HG03354 (cell line): ENCODE measurements at regions not wholly inside any gene's neighbourhood (a gene's known extent, or its start where the extent isn't known, plus 50 kb on each side); places are given as distances from the start of the nearest gene placed in this dataset.
A peak's percentile ranks its signal among the peaks of the same experiment; 100 is the strongest.

Source experiments
- ATAC-seq: cut with Tn5 transposase; IDR thresholded peaks from one replicate; pipeline ENCODE4 v1.9.1; 2021; ENCODE audit warnings: mild to moderate bottlenecking; ENCODE audit not compliant: unreplicated experiment, poor library complexity, severe bottlenecking

DNA sequence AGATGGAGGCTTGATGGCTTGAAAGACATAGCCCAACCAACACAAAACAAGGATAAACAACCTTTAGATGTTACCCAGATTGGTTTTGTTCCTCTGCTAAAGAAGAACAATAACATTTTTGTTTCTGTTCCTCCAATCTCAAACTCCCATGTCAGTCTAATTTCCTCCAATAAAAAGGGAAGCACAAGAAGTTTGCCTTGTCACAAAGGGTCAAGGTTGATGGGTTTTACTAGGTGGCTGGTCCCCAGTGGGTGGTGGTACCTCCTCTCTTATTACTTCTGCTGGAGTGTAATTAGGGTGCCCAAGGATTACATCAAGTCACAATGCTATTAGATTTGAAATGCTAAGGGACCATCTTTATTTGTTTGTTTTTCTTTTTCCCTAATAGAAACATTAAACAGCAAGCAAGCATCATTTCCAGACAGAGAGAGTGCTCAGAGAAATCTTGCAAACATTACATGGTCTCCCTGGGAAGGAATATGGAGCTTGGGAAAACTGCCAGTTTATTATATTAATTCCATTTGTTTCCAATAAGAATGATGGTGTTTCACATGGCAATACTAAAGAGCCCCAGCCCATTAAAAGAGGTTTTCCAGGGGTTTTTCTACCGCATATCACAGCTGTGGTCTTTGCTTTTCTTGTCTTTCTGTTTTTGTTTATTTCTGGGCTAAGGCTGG is 78.3 kb upstream of the AOAH start:
- no peak for ATAC-seq

- ATAC-seq: no peak
These were observed 72.7 kb upstream of the AOAH start for GRCh38 chr7:36796850-36797536.

DNA sequence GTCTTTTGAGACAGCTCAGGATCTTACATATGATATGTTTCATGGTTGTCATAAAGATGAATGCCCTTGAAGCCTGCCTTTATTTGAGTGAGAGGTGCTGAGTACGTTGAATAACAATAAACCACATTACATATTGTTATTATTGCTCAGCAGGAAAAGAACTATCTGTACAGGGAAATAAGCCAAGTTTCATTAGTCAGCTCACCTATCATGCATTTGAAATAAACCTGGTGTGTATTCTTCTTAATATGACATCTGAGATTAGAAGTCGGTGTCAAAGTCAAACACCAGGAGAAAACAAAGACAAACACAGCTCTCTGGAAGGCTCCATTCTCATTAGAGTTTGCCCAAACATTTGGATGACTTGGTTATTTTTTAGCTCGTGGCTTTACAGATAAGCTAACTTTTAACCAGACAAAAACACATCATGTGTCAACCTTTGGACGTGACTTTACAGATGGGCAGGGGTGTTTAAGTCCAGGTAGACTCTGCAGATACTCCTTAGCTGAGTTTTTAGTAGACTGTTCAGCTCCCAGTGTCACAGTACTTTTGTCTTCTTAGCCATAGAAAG is 71.2 kb upstream of the AOAH start:
- ATAC-seq: no peak

DNA sequence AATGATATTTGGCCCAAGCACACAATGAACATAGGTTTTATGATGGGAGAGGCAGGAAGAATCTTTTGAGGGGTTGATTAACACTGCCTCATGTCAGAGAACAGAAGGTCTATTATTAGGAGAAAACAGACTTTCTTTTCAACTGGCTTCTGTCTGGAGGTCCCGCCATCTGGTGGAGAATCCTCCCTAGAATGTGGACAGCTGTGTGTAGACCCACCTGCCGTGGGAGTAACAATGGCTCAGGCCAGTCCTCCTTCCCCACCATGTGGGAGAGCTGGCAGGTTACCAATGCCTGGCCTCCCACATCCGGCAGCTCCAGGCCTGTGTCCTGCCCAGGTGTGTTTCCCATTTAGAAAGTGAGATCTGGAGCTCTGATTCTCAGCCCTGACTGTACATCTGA is 70.4 kb upstream of the AOAH start:
- no peak for ATAC-seq

GRCh38 chr7:36792421-36792820 is 68.1 kb upstream of the AOAH start:
- peak; percentile 81 for ATAC-seq

DNA sequence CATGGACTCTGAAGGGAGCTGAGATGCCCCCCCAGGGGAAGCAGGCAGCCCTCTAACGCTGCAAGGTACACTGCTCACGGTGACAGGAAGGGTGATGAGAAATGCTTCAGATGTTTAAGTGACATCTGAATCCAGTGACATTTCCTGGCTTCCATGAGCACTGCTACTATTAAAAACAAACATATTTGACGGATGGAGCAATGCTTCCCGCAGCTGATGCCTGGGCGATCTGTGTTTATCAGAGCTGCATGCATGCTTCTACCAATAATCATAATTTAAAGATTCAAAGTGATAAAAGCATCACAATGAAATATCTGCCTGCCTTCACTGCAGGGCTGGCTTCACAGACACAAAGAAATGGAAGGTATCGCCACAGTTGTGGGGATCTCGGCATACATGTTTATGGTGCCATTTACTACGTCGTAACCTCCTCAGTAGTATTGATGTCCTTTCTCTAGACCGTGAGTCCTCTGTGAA is 66.1 kb upstream of the AOAH start:
- no peak for ATAC-seq

DNA sequence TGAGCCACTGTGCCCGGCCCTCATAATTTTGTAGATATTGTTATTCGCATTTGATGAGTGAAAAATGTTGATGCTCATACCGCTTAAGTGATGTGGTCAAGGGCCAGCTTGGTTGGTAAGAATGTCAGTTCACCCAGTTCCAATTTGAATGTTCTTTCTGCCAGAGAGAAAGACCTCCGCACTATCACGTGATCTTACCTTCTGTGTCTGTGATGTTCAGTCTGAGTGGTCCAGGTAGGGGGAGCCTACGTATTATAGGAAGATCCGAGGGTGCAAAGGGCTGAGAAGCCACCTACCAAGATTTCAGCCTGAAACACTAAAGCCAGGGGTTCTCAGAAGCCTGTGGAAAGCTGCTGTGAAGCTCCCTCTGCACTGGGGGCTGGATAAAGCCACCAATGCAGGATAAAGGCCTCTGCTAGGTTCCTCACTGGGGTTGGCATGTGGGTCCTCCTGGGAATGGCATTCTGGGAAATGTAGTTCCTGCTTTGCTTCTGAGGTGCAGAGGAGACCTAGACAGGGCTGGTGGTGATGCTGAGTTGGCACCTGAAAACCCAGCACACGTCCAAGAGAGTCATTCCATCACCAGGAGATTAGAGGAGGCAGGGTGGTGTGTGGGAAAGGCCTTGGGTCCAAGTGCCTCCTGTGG is 64.7 kb upstream of the AOAH start:
- no peak for ATAC-seq

GRCh38 chr7:36787933-36788378 is 63.7 kb upstream of the AOAH start:
- ATAC-seq: no peak

GRCh38 chr7:36784991-36785940 is 61.0 kb upstream of the AOAH start:
- peak; percentile 98 for ATAC-seq

DNA sequence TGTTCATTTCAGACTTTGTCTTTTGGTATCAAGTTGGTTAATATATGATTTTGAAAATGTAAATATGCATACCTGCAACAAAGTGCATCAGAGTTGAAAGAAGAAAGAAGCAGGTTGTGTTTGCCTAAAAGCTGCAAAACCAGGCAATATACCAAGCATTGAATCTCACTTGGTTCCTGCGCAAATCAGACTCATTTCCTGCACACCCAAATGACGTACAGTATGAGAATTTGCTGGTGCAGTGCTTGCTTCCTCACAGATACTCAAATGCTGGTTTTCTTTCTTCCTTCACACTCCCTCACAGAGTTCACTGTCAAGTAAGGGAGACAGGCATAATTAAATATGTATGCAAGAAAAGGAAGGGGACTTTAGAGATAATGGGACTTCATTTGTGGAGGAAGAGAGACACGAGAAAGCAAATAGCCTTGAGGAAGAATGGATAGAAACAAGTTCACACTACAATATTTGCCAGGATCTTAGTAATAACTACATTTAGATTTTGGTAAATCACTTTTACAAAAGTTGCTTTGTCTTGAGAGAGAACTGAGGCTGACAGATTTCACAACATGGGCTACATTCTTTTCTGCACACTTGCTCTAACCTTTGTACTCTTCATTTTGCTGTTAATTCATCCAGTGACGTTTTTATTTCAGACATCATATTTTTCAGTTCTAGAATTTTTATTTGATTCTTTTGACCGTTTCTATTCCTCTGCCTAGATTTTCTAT is 56.9 kb upstream of the AOAH start:
- no peak for ATAC-seq

GRCh38 chr7:36777855-36778254 is 53.6 kb upstream of the AOAH start:
- ATAC-seq: no peak

DNA sequence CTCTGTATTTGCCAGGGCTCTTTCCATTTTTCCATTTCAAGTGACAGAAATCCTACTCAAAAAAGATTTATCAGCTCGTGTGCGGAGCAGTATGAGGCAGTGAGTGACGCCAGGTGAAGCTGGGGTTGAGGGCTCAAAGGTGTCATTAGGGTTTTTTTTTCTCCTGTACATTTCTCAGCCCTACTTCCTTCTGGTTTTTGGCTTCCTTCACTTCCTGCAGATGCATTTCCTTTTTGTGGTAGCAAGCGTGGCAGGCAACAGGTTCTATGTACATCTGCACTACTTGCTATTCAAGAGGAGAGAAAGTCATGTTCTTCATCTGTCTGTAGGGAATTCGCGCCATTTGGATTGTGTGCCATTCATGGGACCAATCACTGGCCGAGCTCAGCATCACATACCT is 52.8 kb upstream of the AOAH start:
- no peak for ATAC-seq

- no peak for ATAC-seq
These were observed 51.4 kb upstream of the AOAH start for GRCh38 chr7:36775676-36776075.

DNA sequence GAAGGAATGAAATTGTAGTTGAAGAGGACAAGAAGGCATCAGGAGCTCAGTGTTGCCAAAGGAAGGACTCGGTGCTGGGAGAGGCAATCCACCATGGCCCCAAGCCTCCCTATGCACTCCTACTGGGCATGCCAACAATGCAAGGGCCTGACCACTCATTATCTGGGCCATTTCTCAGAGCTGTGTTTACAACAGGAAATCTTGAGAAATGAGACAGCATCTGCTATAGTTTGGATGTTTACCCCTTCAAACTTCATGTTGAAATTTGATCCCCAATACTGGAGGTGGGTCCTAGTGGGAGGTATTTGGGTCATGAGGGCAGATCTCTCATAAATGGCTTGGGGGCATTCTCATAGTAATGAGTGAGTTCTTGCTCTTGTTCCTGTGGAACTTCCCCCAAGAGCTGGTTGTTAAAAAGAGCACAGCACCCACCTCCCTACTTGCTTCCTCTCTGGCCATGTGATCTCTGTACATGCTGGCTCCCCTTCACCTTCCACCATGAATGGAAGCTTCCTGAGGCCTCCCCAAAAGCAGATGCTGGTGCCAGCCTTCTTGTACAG is 50.8 kb upstream of the AOAH start:
- ATAC-seq: no peak
